GM23338 (cell line): ENCODE measurements at regions not wholly inside any gene's neighbourhood (a gene's known extent, or its start where the extent isn't known, plus 50 kb on each side); places are given as distances from the start of the nearest gene placed in this dataset.

Source experiments
- ATAC-seq: fragments of 200-7000 bp; cut with Tn5 transposase; 3 replicates; pipeline ENCODE4 v1.9.1; 2020
- DNase-seq: peaks from one replicate; pipeline ENCODE4 v3.0.0-alpha.2; 2015; ENCODE audit warnings: low spot score
- H2AFZ ChIP-seq: fragments of 200-600 bp; sonication (generic); 2 replicates; pipeline ENCODE4 v1.8.0; 2016; ENCODE audit warnings: antibody characterized with exemption, mild to moderate bottlenecking, moderate library complexity
- H3F3A ChIP-seq: fragments of 200-600 bp; sonication (generic); replicated peaks from 2 replicates; pipeline ENCODE4 v1.8.0; 2017; ENCODE audit warnings: antibody characterized with exemption, mixed run types, low read depth
- H3K27ac ChIP-seq: fragments of 200-600 bp; sonication (generic); 2 replicates; pipeline ENCODE4 v1.6.1; 2016; ENCODE audit warnings: low read depth
- H3K27me3 ChIP-seq: fragments of 200-600 bp; sonication (generic); 2 replicates; pipeline ENCODE4 v1.8.0; 2016; ENCODE audit warnings: mild to moderate bottlenecking, mixed run types, moderate library complexity; ENCODE audit not compliant: insufficient read depth
- H3K36me3 ChIP-seq: fragments of 200-600 bp; sonication (generic); 2 replicates; pipeline ENCODE4 v1.8.0; 2016; ENCODE audit warnings: mild to moderate bottlenecking; ENCODE audit not compliant: insufficient read depth
- H3K4me1 ChIP-seq: fragments of 200-600 bp; sonication (generic); 2 replicates; pipeline ENCODE4 v1.8.0; 2016; ENCODE audit warnings: mild to moderate bottlenecking, moderate library complexity; ENCODE audit not compliant: insufficient read depth
- H3K4me2 ChIP-seq: fragments of 200-600 bp; sonication (generic); 2 replicates; pipeline ENCODE4 v1.7.1; 2017; ENCODE audit warnings: mixed run types
- H3K4me3 ChIP-seq: fragments of 200-600 bp; sonication (generic); 2 replicates; pipeline ENCODE4 v1.6.1; 2016; ENCODE audit warnings: mixed run types
- H3K79me2 ChIP-seq: fragments of 200-600 bp; sonication (generic); replicated peaks from 2 replicates; pipeline ENCODE4 v1.8.0; 2017; ENCODE audit warnings: mild to moderate bottlenecking; ENCODE audit not compliant: insufficient read depth
- H3K9me2 ChIP-seq: fragments of 200-600 bp; sonication (generic); 2 replicates; pipeline ENCODE4 v1.8.0; 2017; ENCODE audit not compliant: insufficient read depth
- H4K20me1 ChIP-seq: fragments of 200-600 bp; sonication (generic); replicated peaks from 2 replicates; pipeline ENCODE4 v1.8.0; 2017; ENCODE audit warnings: mild to moderate bottlenecking; ENCODE audit not compliant: insufficient read depth
- H3K27ac Mint-ChIP-seq: 2 replicates; pipeline ENCODE4 v1.8.0; 2020; ENCODE audit warnings: inconsistent platforms, mild to moderate bottlenecking, moderate library complexity, mixed read lengths
- H3K27me3 Mint-ChIP-seq: 3 replicates; pipeline ENCODE4 v1.8.0; 2022; ENCODE audit warnings: low read depth, mild to moderate bottlenecking, moderate library complexity, mixed read lengths, inconsistent platforms; ENCODE audit not compliant: insufficient read depth, poor library complexity
- H3K36me3 Mint-ChIP-seq: 3 replicates; pipeline ENCODE4 v1.8.0; 2021; ENCODE audit warnings: low read depth, mild to moderate bottlenecking, inconsistent platforms, moderate library complexity, mixed read lengths
- H3K4me1 Mint-ChIP-seq: 3 replicates; pipeline ENCODE4 v1.8.0; 2020; ENCODE audit warnings: mild to moderate bottlenecking, inconsistent platforms, mixed read lengths
- H3K4me3 Mint-ChIP-seq: 3 replicates; pipeline ENCODE4 v1.8.0; 2021; ENCODE audit warnings: moderate library complexity, mild to moderate bottlenecking, inconsistent platforms, mixed read lengths
- H3K9me3 Mint-ChIP-seq: 3 replicates; pipeline ENCODE4 v1.8.0; 2020; ENCODE audit warnings: moderate library complexity, mild to moderate bottlenecking, inconsistent platforms, mixed read lengths
- CREB1 ChIP-seq: fragments of 250-450 bp; sonication (Bioruptor Pico); IDR thresholded peaks from 2 replicates; pipeline ENCODE4 v1.5.0; 2020; ENCODE audit warnings: low read depth, mild to moderate bottlenecking, moderate library complexity
- EZH2 ChIP-seq: fragments of 200-600 bp; sonication (generic); IDR thresholded peaks from one replicate; pipeline ENCODE4 v1.8.0; 2017; ENCODE audit warnings: antibody characterized with exemption, mild to moderate bottlenecking, low read depth; ENCODE audit not compliant: unreplicated experiment
- EZH2phosphoT487 ChIP-seq: fragments of 200-600 bp; sonication (generic); IDR thresholded peaks from one replicate; pipeline ENCODE4 v1.8.1; 2018; ENCODE audit warnings: antibody characterized with exemption; ENCODE audit not compliant: unreplicated experiment
- JUNB ChIP-seq: IDR thresholded peaks from one replicate; pipeline ENCODE4 v1.6.1; 2016; ENCODE audit warnings: antibody characterized with exemption; ENCODE audit not compliant: unreplicated experiment
- NANOG ChIP-seq: IDR thresholded peaks from 2 replicates; pipeline ENCODE4 v1.6.1; 2016; ENCODE audit warnings: antibody characterized with exemption, borderline replicate concordance
- POLR2AphosphoS5 ChIP-seq: IDR thresholded peaks from 2 replicates; pipeline ENCODE4 v1.6.1; 2016; ENCODE audit warnings: antibody characterized with exemption, low read depth
- STAT1 ChIP-seq: IDR thresholded peaks from one replicate; pipeline ENCODE4 v1.6.1; 2016; ENCODE audit warnings: antibody characterized with exemption; ENCODE audit not compliant: unreplicated experiment
- ZNF114 ChIP-seq: fragments of 250-450 bp; sonication (Bioruptor Pico); IDR thresholded peaks from 2 replicates; pipeline ENCODE4 v1.5.0; 2020; ENCODE audit warnings: mild to moderate bottlenecking, moderate library complexity
- ZNF331 ChIP-seq: fragments of 250-450 bp; sonication (Bioruptor Pico); IDR thresholded peaks from 2 replicates; pipeline ENCODE4 v1.5.0; 2020; ENCODE audit warnings: low read depth, mild to moderate bottlenecking, moderate library complexity
- TF ChIP-seq, protein P1 (sequence below), 2 experiments: fragments of 200-600 bp in 1 of 2; sonication (generic) in 1 of 2; conservative IDR thresholded peaks; 2 replicates each; pipeline versions ENCODE4 v1.5.1 to v1.6.1; 2016 to 2017; ENCODE audit warnings: antibody characterized with exemption in 2 of 2, low read depth in 2 of 2, mild to moderate bottlenecking in 2 of 2, moderate library complexity in 1 of 2
- TF ChIP-seq, protein P2 (sequence below): fragments of 250-450 bp; sonication (Bioruptor Pico); IDR thresholded peaks from 2 replicates; pipeline ENCODE4 v1.5.0; 2020; ENCODE audit warnings: mild to moderate bottlenecking, moderate library complexity
- TF ChIP-seq, protein P3 (sequence below): IDR thresholded peaks from 2 replicates; pipeline ENCODE4 v1.6.1; 2016; ENCODE audit warnings: antibody characterized with exemption
- TF ChIP-seq, protein P4 (sequence below): IDR thresholded peaks from one replicate; pipeline ENCODE4 v1.6.1; 2018; ENCODE audit warnings: antibody characterized with exemption; ENCODE audit not compliant: unreplicated experiment

DNA sequence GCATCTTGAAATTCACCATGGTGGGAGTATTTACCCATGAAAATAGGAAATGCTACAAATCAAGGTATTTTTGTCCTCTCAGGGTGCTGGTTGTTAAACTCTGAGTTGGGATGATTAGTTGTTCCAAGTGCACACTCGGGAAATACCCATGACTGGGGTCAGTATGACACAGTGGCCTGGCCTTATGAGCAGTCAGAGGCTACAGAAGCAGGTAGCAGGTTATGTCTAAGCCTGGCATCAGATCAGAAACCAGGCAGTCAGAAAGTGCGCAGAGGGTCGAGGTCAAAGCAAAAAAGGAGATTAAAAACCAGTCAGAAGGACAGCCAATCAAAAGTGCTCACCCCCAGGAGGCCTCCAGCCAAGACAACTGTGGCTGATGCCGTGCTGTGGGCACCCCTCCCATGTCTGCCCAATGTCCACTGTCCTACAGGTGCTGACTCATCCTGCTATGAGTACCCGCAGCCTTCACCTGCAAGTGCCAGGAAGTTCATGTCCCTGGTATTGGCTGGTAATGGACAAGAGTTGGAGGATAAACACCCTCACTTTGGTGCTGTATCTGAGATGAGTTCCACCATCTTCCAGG, 117.4 kb upstream of the SLC24A3 start:
- Histone ChIP-seq H3K4me1 (peaks cover 13% of the 10 kb centered on the region), H2AFZ (peak overlapping the region; percentile 90; the same call in 1 of the 2 replicates), H3K4me3 (no peak overlapping the region), H3F3A (no peaks in the 10 kb centered on the region), H3K27me3 (no peaks in the 10 kb centered on the region), H3K36me3 (no peaks in the 10 kb centered on the region), H3K4me2 (no peak overlapping the region), H3K79me2 (no peaks in the 10 kb centered on the region), H3K9me2 (peaks cover 12% of the 10 kb centered on the region), H4K20me1 (no peaks in the 10 kb centered on the region), H3K27ac (no peak overlapping the region)
- Mint-ChIP-seq H3K36me3 (no peaks in the 10 kb centered on the region), H3K4me3 (no peak overlapping the region), H3K9me3 (no peaks in the 10 kb centered on the region; the same call in 2 of the 3 replicates), H3K27ac (no peak overlapping the region), H3K27me3 (peaks cover 3% of the 10 kb centered on the region), H3K4me1 (peaks cover 19% of the 10 kb centered on the region)
- DNase-seq (no peak), ATAC-seq (no peak)
- TF ChIP-seq, protein P1, sequence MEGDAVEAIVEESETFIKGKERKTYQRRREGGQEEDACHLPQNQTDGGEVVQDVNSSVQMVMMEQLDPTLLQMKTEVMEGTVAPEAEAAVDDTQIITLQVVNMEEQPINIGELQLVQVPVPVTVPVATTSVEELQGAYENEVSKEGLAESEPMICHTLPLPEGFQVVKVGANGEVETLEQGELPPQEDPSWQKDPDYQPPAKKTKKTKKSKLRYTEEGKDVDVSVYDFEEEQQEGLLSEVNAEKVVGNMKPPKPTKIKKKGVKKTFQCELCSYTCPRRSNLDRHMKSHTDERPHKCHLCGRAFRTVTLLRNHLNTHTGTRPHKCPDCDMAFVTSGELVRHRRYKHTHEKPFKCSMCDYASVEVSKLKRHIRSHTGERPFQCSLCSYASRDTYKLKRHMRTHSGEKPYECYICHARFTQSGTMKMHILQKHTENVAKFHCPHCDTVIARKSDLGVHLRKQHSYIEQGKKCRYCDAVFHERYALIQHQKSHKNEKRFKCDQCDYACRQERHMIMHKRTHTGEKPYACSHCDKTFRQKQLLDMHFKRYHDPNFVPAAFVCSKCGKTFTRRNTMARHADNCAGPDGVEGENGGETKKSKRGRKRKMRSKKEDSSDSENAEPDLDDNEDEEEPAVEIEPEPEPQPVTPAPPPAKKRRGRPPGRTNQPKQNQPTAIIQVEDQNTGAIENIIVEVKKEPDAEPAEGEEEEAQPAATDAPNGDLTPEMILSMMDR (conservative IDR thresholded peaks at IDR 0.05; ENCODE audit: low read depth in 2 of 2): no peak
- TF ChIP-seq, protein P2, sequence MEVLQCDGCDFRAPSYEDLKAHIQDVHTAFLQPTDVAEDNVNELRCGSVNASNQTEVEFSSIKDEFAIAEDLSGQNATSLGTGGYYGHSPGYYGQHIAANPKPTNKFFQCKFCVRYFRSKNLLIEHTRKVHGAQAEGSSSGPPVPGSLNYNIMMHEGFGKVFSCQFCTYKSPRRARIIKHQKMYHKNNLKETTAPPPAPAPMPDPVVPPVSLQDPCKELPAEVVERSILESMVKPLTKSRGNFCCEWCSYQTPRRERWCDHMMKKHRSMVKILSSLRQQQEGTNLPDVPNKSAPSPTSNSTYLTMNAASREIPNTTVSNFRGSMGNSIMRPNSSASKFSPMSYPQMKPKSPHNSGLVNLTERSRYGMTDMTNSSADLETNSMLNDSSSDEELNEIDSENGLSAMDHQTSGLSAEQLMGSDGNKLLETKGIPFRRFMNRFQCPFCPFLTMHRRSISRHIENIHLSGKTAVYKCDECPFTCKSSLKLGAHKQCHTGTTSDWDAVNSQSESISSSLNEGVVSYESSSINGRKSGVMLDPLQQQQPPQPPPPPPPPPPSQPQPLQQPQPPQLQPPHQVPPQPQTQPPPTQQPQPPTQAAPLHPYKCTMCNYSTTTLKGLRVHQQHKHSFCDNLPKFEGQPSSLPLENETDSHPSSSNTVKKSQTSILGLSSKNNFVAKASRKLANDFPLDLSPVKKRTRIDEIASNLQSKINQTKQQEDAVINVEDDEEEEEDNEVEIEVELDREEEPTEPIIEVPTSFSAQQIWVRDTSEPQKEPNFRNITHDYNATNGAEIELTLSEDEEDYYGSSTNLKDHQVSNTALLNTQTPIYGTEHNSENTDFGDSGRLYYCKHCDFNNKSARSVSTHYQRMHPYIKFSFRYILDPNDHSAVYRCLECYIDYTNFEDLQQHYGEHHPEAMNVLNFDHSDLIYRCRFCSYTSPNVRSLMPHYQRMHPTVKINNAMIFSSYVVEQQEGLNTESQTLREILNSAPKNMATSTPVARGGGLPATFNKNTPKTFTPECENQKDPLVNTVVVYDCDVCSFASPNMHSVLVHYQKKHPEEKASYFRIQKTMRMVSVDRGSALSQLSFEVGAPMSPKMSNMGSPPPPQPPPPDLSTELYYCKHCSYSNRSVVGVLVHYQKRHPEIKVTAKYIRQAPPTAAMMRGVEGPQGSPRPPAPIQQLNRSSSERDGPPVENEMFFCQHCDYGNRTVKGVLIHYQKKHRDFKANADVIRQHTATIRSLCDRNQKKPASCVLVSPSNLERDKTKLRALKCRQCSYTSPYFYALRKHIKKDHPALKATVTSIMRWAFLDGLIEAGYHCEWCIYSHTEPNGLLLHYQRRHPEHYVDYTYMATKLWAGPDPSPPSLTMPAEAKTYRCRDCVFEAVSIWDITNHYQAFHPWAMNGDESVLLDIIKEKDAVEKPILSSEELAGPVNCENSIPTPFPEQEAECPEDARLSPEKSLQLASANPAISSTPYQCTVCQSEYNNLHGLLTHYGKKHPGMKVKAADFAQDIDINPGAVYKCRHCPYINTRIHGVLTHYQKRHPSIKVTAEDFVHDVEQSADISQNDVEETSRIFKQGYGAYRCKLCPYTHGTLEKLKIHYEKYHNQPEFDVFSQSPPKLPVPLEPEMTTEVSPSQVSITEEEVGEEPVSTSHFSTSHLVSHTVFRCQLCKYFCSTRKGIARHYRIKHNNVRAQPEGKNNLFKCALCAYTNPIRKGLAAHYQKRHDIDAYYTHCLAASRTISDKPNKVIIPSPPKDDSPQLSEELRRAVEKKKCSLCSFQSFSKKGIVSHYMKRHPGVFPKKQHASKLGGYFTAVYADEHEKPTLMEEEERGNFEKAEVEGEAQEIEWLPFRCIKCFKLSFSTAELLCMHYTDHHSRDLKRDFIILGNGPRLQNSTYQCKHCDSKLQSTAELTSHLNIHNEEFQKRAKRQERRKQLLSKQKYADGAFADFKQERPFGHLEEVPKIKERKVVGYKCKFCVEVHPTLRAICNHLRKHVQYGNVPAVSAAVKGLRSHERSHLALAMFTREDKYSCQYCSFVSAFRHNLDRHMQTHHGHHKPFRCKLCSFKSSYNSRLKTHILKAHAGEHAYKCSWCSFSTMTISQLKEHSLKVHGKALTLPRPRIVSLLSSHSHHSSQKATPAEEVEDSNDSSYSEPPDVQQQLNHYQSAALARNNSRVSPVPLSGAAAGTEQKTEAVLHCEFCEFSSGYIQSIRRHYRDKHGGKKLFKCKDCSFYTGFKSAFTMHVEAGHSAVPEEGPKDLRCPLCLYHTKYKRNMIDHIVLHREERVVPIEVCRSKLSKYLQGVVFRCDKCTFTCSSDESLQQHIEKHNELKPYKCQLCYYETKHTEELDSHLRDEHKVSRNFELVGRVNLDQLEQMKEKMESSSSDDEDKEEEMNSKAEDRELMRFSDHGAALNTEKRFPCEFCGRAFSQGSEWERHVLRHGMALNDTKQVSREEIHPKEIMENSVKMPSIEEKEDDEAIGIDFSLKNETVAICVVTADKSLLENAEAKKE (CRISPR knock-in tag): no peak
- TF ChIP-seq NANOG (no peak), STAT1 (no peak), ZNF331 (CRISPR knock-in tag) (no peak), JUNB (no peak), POLR2AphosphoS5 (no peak), EZH2phosphoT487 (no peak), CREB1 (CRISPR knock-in tag) (no peak), ZNF114 (CRISPR knock-in tag) (no peak), EZH2 (no peak)
- TF ChIP-seq, protein P3, sequence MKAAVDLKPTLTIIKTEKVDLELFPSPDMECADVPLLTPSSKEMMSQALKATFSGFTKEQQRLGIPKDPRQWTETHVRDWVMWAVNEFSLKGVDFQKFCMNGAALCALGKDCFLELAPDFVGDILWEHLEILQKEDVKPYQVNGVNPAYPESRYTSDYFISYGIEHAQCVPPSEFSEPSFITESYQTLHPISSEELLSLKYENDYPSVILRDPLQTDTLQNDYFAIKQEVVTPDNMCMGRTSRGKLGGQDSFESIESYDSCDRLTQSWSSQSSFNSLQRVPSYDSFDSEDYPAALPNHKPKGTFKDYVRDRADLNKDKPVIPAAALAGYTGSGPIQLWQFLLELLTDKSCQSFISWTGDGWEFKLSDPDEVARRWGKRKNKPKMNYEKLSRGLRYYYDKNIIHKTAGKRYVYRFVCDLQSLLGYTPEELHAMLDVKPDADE: no peak
- TF ChIP-seq, protein P4, sequence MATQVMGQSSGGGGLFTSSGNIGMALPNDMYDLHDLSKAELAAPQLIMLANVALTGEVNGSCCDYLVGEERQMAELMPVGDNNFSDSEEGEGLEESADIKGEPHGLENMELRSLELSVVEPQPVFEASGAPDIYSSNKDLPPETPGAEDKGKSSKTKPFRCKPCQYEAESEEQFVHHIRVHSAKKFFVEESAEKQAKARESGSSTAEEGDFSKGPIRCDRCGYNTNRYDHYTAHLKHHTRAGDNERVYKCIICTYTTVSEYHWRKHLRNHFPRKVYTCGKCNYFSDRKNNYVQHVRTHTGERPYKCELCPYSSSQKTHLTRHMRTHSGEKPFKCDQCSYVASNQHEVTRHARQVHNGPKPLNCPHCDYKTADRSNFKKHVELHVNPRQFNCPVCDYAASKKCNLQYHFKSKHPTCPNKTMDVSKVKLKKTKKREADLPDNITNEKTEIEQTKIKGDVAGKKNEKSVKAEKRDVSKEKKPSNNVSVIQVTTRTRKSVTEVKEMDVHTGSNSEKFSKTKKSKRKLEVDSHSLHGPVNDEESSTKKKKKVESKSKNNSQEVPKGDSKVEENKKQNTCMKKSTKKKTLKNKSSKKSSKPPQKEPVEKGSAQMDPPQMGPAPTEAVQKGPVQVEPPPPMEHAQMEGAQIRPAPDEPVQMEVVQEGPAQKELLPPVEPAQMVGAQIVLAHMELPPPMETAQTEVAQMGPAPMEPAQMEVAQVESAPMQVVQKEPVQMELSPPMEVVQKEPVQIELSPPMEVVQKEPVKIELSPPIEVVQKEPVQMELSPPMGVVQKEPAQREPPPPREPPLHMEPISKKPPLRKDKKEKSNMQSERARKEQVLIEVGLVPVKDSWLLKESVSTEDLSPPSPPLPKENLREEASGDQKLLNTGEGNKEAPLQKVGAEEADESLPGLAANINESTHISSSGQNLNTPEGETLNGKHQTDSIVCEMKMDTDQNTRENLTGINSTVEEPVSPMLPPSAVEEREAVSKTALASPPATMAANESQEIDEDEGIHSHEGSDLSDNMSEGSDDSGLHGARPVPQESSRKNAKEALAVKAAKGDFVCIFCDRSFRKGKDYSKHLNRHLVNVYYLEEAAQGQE: no peak
